ENCODE measurements at regions not wholly inside any gene's neighbourhood (a gene's known extent, or its start where the extent isn't known, plus 50 kb on each side); places are given as distances from the start of the nearest gene placed in this dataset.
"Not testable (repeated sequence)": the region's sequence is repeated elsewhere in the genome, so short reads cannot be mapped to it uniquely, and the experiment has no call there.

DNA sequence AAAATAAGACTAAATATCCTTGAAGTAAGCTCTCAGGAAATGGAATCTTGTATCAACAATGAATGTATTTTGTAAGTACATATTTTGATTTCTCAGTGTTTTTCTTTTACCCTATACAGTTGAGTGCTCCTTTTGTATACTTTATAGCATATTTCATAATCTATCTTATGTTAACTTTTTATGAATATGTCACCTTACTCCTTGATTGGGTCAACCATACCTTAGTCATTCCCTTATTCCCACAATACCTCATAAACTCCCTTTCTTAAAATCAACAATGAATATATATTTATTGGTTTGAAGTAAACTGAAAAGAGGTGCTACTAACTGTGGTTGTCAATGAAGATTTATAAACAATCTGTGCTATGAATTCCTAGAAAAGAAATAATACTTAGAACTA lies 686.2 kb downstream of the METTL15 start:
- Mint-ChIP-seq H3K4me3 (no peak overlapping the region), H3K4me1 (no peaks in the 10 kb centered on the region), H3K27me3 (no peaks in the 10 kb centered on the region), H3K36me3 (ENCODE audit: low read depth) (no peaks in the 10 kb centered on the region), H3K27ac (no peak overlapping the region), H3K9me3 (peaks cover 5% of the 10 kb centered on the region)
- intact Hi-C loops (cut with micrococcal nuclease), result no loop called here
- POLR2A ChIA-PET, result no interaction called here
- TF ChIP-seq, protein P1, sequence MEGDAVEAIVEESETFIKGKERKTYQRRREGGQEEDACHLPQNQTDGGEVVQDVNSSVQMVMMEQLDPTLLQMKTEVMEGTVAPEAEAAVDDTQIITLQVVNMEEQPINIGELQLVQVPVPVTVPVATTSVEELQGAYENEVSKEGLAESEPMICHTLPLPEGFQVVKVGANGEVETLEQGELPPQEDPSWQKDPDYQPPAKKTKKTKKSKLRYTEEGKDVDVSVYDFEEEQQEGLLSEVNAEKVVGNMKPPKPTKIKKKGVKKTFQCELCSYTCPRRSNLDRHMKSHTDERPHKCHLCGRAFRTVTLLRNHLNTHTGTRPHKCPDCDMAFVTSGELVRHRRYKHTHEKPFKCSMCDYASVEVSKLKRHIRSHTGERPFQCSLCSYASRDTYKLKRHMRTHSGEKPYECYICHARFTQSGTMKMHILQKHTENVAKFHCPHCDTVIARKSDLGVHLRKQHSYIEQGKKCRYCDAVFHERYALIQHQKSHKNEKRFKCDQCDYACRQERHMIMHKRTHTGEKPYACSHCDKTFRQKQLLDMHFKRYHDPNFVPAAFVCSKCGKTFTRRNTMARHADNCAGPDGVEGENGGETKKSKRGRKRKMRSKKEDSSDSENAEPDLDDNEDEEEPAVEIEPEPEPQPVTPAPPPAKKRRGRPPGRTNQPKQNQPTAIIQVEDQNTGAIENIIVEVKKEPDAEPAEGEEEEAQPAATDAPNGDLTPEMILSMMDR (IDR thresholded peaks at IDR 0.05), result no peak
- DNase-seq (no peak), ATAC-seq (ENCODE audit: low read depth) (no peak)
- CTCF ChIA-PET, result no interaction called here

DNA sequence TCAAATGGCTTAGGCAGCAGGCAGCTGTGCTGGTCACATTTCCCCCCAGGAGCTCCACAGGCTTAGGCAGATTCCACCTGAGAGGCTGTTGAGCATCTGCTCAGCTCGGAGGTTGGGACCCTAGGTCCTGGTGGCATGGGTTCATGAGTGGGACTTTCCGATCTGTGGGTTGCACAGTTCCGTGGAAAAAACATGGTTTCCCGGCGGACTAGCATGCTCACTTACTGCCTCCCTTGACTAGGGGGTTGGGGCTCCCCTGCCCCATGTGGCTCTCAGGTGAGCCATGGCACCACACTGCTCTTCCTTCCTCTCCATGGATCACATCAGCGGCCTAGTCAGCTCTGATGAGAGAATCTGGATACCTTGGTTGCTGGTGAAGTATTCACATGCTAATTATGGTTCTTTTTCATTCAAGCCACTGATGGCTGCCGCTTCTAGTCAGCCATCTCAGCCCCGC lies 685.1 kb downstream of the METTL15 start:
- POLR2A ChIA-PET, result no interaction called here
- peaks cover 5% of the 10 kb centered on the region for H3K9me3 Mint-ChIP-seq
- no peaks in the 10 kb centered on the region for H3K27me3 Mint-ChIP-seq
- H3K4me1 Mint-ChIP-seq, result no peaks in the 10 kb centered on the region
- H3K36me3 Mint-ChIP-seq (ENCODE audit: low read depth), result no peaks in the 10 kb centered on the region
- DNase-seq (no peak), ATAC-seq (ENCODE audit: low read depth) (no peak)
- CTCF ChIA-PET, result no interaction called here
- TF ChIP-seq, protein P1 (IDR thresholded peaks at IDR 0.05), result no peak
- no peak overlapping the region for H3K4me3 Mint-ChIP-seq
- intact Hi-C loops (cut with micrococcal nuclease), result no loop called here
- no peak overlapping the region for H3K27ac Mint-ChIP-seq

GRCh38 chr11:28792856-28793255 lies 684.7 kb downstream of the METTL15 start:
- POLR2A ChIA-PET, result no interaction called here
- DNase-seq, result no peak
- Mint-ChIP-seq H3K4me3 (no peak overlapping the region), H3K27ac (no peak overlapping the region), H3K36me3 (ENCODE audit: low read depth) (no peaks in the 10 kb centered on the region), H3K4me1 (no peaks in the 10 kb centered on the region), H3K27me3 (no peaks in the 10 kb centered on the region), H3K9me3 (peaks cover 5% of the 10 kb centered on the region)
- intact Hi-C loops (cut with micrococcal nuclease), result no loop called here
- TF ChIP-seq, protein P1 (IDR thresholded peaks at IDR 0.05), result no peak
- no peak for ATAC-seq (ENCODE audit: low read depth)
- CTCF ChIA-PET, result no interaction called here

DNA sequence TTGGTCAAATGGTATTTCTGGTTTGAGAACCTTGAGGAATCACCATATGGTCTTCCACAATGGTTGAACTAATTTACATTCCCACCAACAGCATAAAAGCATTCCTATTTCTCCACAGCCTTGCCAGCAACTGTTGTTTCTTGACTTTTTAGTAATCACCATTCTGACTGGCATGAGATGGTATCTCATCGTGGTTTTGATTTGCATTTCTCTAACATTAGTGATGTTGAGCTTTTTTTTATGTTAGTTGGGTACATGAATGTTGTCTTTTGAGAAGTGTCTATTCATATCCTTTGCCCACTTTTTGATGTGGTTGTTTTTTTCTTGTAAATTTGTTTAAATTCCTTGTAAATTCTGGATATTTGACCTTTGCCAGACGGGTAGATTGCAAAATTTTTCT lies 679.7 kb downstream of the METTL15 start:
- ATAC-seq (ENCODE audit: low read depth); H3K9me3 Mint-ChIP-seq; H3K4me1 Mint-ChIP-seq; CTCF ChIA-PET; H3K27ac Mint-ChIP-seq; intact Hi-C loops (cut with micrococcal nuclease); H3K36me3 Mint-ChIP-seq (ENCODE audit: low read depth); DNase-seq; POLR2A ChIA-PET; H3K4me3 Mint-ChIP-seq; H3K27me3 Mint-ChIP-seq: not testable (repeated sequence)

DNA sequence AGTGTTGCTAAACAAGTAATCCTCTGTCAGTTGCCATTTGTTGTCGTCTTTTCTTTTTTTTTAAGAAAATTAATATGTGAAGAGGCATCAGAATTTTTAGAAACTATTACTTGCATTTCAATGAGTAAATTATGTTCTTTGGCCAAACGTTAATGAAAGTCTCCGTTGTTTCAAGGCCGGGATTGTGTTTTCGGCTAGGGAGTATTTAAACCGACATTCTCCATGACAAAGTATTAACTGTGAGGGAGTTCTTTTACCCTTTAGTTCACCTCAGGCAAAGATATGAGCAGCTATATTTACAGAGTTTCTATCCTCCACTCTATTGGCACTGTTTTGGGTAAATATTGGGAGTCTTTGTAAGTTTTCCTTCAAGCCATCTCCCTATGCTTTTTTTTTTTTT lies 668.9 kb downstream of the METTL15 start:
- H3K4me1 Mint-ChIP-seq, result no peaks in the 10 kb centered on the region
- no peak for DNase-seq
- no peaks in the 10 kb centered on the region for H3K27me3 Mint-ChIP-seq
- no peak overlapping the region for H3K4me3 Mint-ChIP-seq
- H3K9me3 Mint-ChIP-seq, result peaks cover 10% of the 10 kb centered on the region
- TF ChIP-seq, protein P1 (IDR thresholded peaks at IDR 0.05), result no peak
- ChIA-PET CTCF (no interaction called here), POLR2A (no interaction called here)
- H3K27ac Mint-ChIP-seq, result no peak overlapping the region
- intact Hi-C loops (cut with micrococcal nuclease), result no loop called here
- no peaks in the 10 kb centered on the region for H3K36me3 Mint-ChIP-seq (ENCODE audit: low read depth)
- no peak for ATAC-seq (ENCODE audit: low read depth)

DNA sequence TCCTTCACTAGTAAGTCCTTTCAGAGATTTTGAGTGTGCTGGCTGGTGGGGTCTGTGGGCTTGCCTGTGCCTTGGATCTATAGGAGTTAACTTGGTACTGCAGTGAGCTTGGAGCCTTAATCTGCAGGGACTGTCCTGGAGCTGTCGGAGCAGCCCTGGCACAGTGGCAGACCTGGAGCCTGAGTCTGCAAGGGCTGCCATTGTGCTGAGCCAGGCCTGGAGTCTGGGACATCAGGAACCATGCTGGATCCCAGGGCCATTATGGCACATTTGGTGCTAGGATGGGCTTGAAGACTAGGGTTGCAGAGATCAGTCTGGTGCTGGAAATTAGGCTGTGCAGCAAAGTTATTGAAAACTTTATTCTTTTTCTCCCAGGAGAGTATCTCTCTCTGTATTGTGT lies 665.4 kb downstream of the METTL15 start:
- ATAC-seq (ENCODE audit: low read depth) (no peak), DNase-seq (no peak)
- Mint-ChIP-seq H3K9me3 (peaks cover 17% of the 10 kb centered on the region), H3K36me3 (ENCODE audit: low read depth) (no peaks in the 10 kb centered on the region), H3K4me3 (no peak overlapping the region), H3K27ac (no peak overlapping the region), H3K27me3 (no peaks in the 10 kb centered on the region), H3K4me1 (no peaks in the 10 kb centered on the region)
- ChIA-PET POLR2A (no interaction called here), CTCF (no interaction called here)
- intact Hi-C loops (cut with micrococcal nuclease), result no loop called here
- TF ChIP-seq, protein P1 (IDR thresholded peaks at IDR 0.05), result no peak
